ENCODE measurements at regions not wholly inside any gene's neighbourhood (a gene's known extent, or its start where the extent isn't known, plus 50 kb on each side); places are given as distances from the start of the nearest gene placed in this dataset.

DNA sequence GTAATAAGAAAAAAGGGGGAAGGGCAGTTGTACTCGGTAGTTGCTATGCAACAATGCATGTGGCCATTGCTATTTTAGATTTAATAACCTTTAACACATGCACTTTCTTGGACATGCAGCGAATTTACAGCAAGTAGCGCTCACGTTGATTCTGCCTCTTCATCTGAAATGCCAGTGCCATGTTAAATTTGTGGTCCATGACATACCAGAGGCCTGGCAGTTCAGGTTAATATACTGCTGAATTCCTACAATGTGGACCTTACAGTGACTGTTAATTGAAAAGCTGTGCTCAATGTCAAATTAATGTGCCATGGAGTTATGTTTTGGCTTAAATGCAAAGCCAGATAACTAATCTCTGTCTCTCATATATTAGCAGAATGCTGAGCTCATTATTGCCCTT, 699.7 kb downstream of the DOK5 start:
- TF ChIP-seq, protein P1, sequence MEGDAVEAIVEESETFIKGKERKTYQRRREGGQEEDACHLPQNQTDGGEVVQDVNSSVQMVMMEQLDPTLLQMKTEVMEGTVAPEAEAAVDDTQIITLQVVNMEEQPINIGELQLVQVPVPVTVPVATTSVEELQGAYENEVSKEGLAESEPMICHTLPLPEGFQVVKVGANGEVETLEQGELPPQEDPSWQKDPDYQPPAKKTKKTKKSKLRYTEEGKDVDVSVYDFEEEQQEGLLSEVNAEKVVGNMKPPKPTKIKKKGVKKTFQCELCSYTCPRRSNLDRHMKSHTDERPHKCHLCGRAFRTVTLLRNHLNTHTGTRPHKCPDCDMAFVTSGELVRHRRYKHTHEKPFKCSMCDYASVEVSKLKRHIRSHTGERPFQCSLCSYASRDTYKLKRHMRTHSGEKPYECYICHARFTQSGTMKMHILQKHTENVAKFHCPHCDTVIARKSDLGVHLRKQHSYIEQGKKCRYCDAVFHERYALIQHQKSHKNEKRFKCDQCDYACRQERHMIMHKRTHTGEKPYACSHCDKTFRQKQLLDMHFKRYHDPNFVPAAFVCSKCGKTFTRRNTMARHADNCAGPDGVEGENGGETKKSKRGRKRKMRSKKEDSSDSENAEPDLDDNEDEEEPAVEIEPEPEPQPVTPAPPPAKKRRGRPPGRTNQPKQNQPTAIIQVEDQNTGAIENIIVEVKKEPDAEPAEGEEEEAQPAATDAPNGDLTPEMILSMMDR (IDR thresholded peaks at IDR 0.05; ENCODE audit: low read depth, low read length): no peak
- TF ChIP-seq POLR2A (IDR thresholded peaks at IDR 0.05; ENCODE audit: extremely low read depth, insufficient read length): no peak
